Body of pancreas (tissue), 4 donors: ENCODE measurements at regions not wholly inside any gene's neighbourhood (a gene's known extent, or its start where the extent isn't known, plus 50 kb on each side); places are given as distances from the start of the nearest gene placed in this dataset.
"Not testable (repeated sequence)": the region's sequence is repeated elsewhere in the genome, so short reads cannot be mapped to it uniquely, and the experiment has no call there.

ENCODE experiments used
- ATAC-seq: fragments of 150-250 bp; one replicate; pipeline ENCODE4 v1.9.1; 2016
- DNase-seq, 4 donors: peaks; one replicate each; pipeline ENCODE4 v3.0.0-alpha.2; 2019
- H3K27ac ChIP-seq, 4 donors: fragments of 200-600 bp; sonication (generic); 1 replicate in 3 of 4; 2 replicates in 1 of 4; pipeline versions ENCODE4 v1.5.1 to v1.6.1; 2016 to 2019; ENCODE audit warnings: mild to moderate bottlenecking in 1 of 4, mixed read lengths in 1 of 4, moderate library complexity in 1 of 4
- H3K27me3 ChIP-seq, 2 donors: fragments of 200-600 bp; sonication (generic); one replicate each; pipeline ENCODE4 v1.6.0; 2016; ENCODE audit warnings: mild to moderate bottlenecking in 1 of 2
- H3K36me3 ChIP-seq, 2 donors: fragments of 200-600 bp; sonication (generic); replicated peaks in 1 of 2; 2 replicates each; pipeline ENCODE4 v1.5.1; 2016; ENCODE audit warnings: low read depth in 2 of 2; ENCODE audit not compliant: insufficient read depth in 1 of 2
- H3K4me1 ChIP-seq: fragments of 200-600 bp; sonication (generic); one replicate; pipeline ENCODE4 v1.6.0; 2016
- H3K4me3 ChIP-seq, 2 donors: fragments of 200-600 bp; sonication (generic); 1 replicate in 1 of 2; 2 replicates in 1 of 2; pipeline ENCODE4 v1.5.1; 2016 to 2019
- H3K9me3 ChIP-seq, 3 donors: fragments of 200-600 bp; sonication (generic); 1 replicate in 2 of 3; 2 replicates in 1 of 3; pipeline ENCODE4 v1.5.1; 2016
- CTCF ChIP-seq, 7 experiments: fragments of 450-650 bp in 4 of 7; fragments of 200-600 bp in 3 of 7; sonication (generic) in 3 of 7; IDR thresholded peaks; one replicate each; pipeline ENCODE4 v1.5.1; 2016 to 2019; ENCODE audit warnings: antibody characterized with exemption in 7 of 7
- POLR2A ChIP-seq, 3 donors: fragments of 450-650 bp; IDR thresholded peaks; one replicate each; pipeline ENCODE4 v1.6.1; 2016; ENCODE audit warnings: antibody characterized with exemption in 3 of 3, mild to moderate bottlenecking in 2 of 3
- WGBS, 2 donors: methylation state at CpG; one replicate each; pipeline ENCODE4 v1.1.5; 2017; 5-methylcytosine and 5-hydroxymethylcytosine counted together
- intact Hi-C: fragments of 100-400 bp; cut with DNase I; formaldehyde crosslinking; loops from one replicate; pipeline ENCODE4 v1.15.1; 2023

DNA sequence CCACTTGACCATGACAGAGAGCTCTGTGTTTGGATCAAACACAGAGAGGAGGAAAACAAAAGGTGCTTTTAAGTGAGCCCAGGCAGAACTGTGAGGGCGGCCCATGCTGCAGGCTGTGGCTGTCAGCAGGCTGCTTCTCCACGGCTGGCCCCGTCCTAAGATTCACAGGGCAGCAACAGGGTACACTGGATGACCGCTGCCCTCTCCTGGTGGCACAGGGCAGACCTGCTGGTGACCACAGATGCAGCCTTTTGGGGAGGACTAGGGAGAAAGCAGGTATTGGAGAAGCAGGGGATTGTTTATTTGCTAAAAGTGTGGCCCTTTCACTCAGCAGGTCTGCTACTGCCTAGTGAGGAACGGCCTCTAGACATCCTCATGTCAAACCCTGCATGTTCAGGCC, 183.7 kb downstream of the ADRA2C start:
- ATAC-seq, H3K4me1 ChIP-seq, intact Hi-C loops, H3K27ac ChIP-seq, H3K36me3 ChIP-seq, H3K27me3 ChIP-seq, H3K9me3 ChIP-seq, H3K4me3 ChIP-seq: not testable (repeated sequence)
- peak; percentile 39 to 68 (median 56) for DNase-seq
- TF ChIP-seq CTCF (IDR thresholded peaks at IDR 0.05): peak in 6 of 7 experiments; percentile 17 to 50 (median 40)
- 50 to 52% methylated on average over 5 of the region's 5 CpGs for WGBS, 2 donors

- H3K9me3 ChIP-seq, H3K36me3 ChIP-seq, H3K27me3 ChIP-seq, intact Hi-C loops, ATAC-seq, H3K27ac ChIP-seq, H3K4me1 ChIP-seq, DNase-seq, H3K4me3 ChIP-seq: not testable (repeated sequence)
- 93 to 96% methylated on average over 6 to 9 of the region's 9 CpGs for WGBS, 2 donors
Observed at GRCh38 chr4:3952443-3953139, 186.4 kb downstream of the ADRA2C start.

- ATAC-seq, H3K36me3 ChIP-seq, intact Hi-C loops, H3K4me3 ChIP-seq, H3K4me1 ChIP-seq, DNase-seq, H3K27me3 ChIP-seq, H3K9me3 ChIP-seq, H3K27ac ChIP-seq: not testable (repeated sequence)
- WGBS, 2 donors: 71 to 88% methylated on average over 3 to 4 of the region's 4 CpGs
Observed at GRCh38 chr4:3953140-3953489, 186.9 kb downstream of the ADRA2C start.

DNA sequence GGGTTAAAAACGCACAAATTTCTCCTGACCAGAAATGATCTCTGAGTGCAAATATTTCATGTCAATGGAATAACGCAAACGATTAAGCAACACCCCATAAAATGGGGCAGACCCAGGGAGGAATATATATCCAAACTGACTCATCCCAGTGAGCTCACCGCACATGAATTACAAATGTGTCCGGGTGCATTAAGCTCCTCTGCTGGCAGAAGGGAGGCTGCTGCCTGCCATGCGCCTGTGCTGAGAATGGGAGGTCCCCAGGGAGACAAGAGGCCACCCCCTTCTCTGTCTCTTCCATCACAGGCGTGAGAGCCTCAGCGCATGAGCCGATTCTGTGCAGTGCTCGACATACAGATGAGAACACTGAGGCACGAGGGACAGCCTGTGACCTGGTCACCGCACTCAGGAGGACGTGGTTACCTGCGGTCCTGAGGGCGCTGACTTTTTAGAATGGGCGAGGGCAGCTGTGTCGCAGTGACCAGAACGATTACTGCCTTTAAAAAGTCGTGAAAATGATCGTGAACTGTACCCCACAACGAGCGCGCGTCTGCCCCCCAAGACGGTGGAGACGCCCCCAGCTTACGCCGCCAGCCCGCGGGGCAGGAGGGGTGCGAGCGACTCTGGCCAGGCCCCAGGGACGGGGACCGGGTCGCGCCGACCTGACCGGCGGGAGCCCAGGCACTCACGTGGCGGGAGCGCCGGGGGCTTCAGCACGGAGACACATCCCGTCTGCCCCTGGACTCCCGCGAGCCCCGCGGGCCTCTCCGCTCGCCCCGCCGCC, 188.5 kb downstream of the ADRA2C start:
- Histone ChIP-seq H3K4me3 (peak overlapping the region; percentile 32 to 59), H3K27ac (peak overlapping the region; percentile 58 to 79 (median 70))
- TF ChIP-seq POLR2A (IDR thresholded peaks at IDR 0.05): peak in 1 of 3 donors; percentile 43
- DNase-seq: peak; percentile 41 to 64 (median 48)
- H3K9me3 ChIP-seq, ATAC-seq, H3K4me1 ChIP-seq, intact Hi-C loops, H3K36me3 ChIP-seq, H3K27me3 ChIP-seq: not testable (repeated sequence)
- 1 to 5% methylated on average over 6 to 51 of the region's 53 CpGs for WGBS, 2 donors

- not testable (repeated sequence) for H3K36me3 ChIP-seq
- H3K4me3 ChIP-seq: peak overlapping the region; percentile 32 to 59
- peak; percentile 100 for DNase-seq
Observed at GRCh38 chr4:3955321-3956164, 189.4 kb downstream of the ADRA2C start.

GRCh38 chr4:3956165-3956867, 190.1 kb downstream of the ADRA2C start:
- intact Hi-C loops, ATAC-seq, DNase-seq, H3K36me3 ChIP-seq, H3K9me3 ChIP-seq, H3K27me3 ChIP-seq, H3K4me1 ChIP-seq: not testable (repeated sequence)
- peak overlapping the region; percentile 30 to 41 for H3K4me3 ChIP-seq
- WGBS, 2 donors: 5 to 12% methylated on average over 16 to 35 of the region's 38 CpGs
- peak overlapping the region; percentile 22 to 79 (median 70) for H3K27ac ChIP-seq

More at GRCh38 chr4:3955321-3956164, 189.4 kb downstream of the ADRA2C start:
- intact Hi-C loops, H3K27me3 ChIP-seq, H3K4me1 ChIP-seq, H3K9me3 ChIP-seq: not testable (repeated sequence)
- peak; percentile 100 for ATAC-seq
- peak overlapping the region; percentile 58 to 79 (median 70) for H3K27ac ChIP-seq
- TF ChIP-seq POLR2A (IDR thresholded peaks at IDR 0.05): peak in 1 of 3 donors; percentile 45
- 0 to 1% methylated on average over 38 to 54 of the region's 60 CpGs for WGBS, 2 donors

DNA sequence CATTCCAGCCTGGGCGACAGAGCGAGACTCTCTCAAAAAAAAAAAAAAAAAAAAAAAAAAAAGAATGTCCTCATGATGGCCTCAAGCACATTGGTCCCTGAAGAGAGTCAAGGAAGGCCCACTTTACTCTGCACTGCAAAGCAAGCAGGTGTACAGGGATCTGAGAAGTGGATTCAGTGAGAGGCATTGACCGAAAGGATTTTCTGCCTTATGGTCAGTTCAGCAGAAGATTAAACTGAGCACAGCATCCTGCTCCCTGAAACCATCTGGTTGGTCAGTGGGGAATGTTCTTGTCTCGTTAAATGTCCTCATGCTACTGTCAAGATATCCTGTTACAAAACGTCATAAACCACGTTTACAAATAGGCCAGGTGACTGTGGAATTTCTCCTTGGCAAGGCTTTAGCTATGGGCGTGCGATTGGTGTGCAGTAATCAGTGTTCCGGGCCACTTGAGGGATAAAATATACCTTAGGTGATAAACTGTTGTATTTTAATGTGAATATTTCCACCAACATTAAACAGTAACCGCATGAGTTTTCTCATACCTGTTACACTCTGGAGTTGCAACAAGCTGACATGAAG, 195.0 kb downstream of the ADRA2C start:
- H3K36me3 ChIP-seq, H3K27ac ChIP-seq, ATAC-seq, DNase-seq, intact Hi-C loops, H3K27me3 ChIP-seq, H3K4me1 ChIP-seq, H3K4me3 ChIP-seq, H3K9me3 ChIP-seq: not testable (repeated sequence)
- 36 to 38% methylated on average over 9 of the region's 10 CpGs for WGBS, 2 donors

DNA sequence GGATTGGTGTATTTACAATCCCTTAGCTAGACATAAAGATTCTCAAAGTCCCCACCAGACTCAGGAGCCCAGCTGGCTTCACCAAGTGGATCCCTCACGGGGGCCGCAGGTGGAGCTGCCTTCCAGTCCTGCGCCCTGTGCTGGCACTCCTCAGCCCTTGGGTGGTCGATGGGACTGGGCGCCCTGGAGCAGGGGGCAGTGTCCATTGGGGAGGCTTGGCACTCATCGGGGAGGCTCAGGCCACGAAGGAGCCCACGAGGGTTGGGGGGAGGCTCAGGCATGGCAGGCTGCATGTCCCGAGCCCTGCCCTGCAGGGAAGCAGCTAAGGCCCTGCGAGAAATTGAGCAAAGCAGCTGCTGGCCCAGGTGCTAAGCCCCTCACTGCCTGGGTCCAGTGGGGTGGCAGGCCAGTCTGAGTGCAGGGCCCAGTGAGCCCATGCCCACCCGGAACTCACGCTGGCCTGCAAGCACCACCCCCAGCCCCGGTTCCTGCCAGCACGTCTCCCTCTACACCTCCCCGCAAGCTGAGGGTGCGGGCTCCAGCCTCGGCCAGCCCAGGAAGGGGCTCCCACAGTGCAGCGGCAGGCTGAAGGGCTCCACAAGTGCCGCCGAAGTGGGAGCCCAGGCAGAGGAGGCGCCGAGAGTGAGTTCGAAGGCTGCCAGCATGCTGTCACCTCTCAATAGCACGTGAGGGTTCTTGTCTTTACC, 198.5 kb downstream of the ADRA2C start:
- H3K9me3 ChIP-seq, H3K27me3 ChIP-seq, H3K36me3 ChIP-seq, H3K27ac ChIP-seq, H3K4me1 ChIP-seq, ATAC-seq, intact Hi-C loops, DNase-seq, H3K4me3 ChIP-seq: not testable (repeated sequence)
- 73 to 79% methylated on average over 7 to 18 of the region's 24 CpGs for WGBS, 2 donors

- H3K27ac ChIP-seq, H3K9me3 ChIP-seq, H3K36me3 ChIP-seq, H3K4me1 ChIP-seq, intact Hi-C loops, DNase-seq, H3K27me3 ChIP-seq, H3K4me3 ChIP-seq, ATAC-seq: not testable (repeated sequence)
- 67 to 78% methylated on average over 14 of the region's 14 CpGs for WGBS, 2 donors
Observed at GRCh38 chr4:3967204-3967603, 201.0 kb downstream of the ADRA2C start.
